HPDE6-E6E7 (cell line): ENCODE measurements at regions not wholly inside any gene's neighbourhood (a gene's known extent, or its start where the extent isn't known, plus 50 kb on each side); places are given as distances from the start of the nearest gene placed in this dataset.
"Not testable (repeated sequence)": the region's sequence is repeated elsewhere in the genome, so short reads cannot be mapped to it uniquely, and the experiment has no call there.

ENCODE experiments used
- DNase-seq: peaks from one replicate; pipeline ENCODE4 v3.0.0; 2011; ENCODE audit warnings: missing footprints; ENCODE audit errors: extremely low spot score

GRCh38 chr4:147160908-147161513 is 215.3 kb upstream of the TTC29 start:
- peak; percentile 44 for DNase-seq

- DNase-seq: no peak
Observed at GRCh38 chr4:147163311-147163710, 217.6 kb upstream of the TTC29 start.

GRCh38 chr4:147168200-147168599 is 222.5 kb upstream of the TTC29 start:
- not testable (repeated sequence) for DNase-seq

- DNase-seq: no peak
Observed at GRCh38 chr4:147173322-147173721, 227.7 kb upstream of the TTC29 start.

- no peak for DNase-seq
Observed at GRCh38 chr4:147173797-147174432, 228.3 kb upstream of the TTC29 start.

GRCh38 chr4:147174591-147174990 is 228.9 kb upstream of the TTC29 start:
- no peak for DNase-seq

GRCh38 chr4:147175460-147176025 is 229.9 kb upstream of the TTC29 start:
- DNase-seq: no peak

- no peak for DNase-seq
Observed at GRCh38 chr4:147182041-147182440, 236.4 kb upstream of the TTC29 start.

GRCh38 chr4:147192679-147193078 is 247.0 kb upstream of the TTC29 start:
- no peak for DNase-seq

- DNase-seq: no peak
Observed at GRCh38 chr4:147194114-147194513, 248.4 kb upstream of the TTC29 start.

- no peak for DNase-seq
Observed at GRCh38 chr4:147194604-147195003, 248.9 kb upstream of the TTC29 start.

- no peak for DNase-seq
Observed at GRCh38 chr4:147195386-147195785, 249.7 kb upstream of the TTC29 start.

- no peak for DNase-seq
Observed at GRCh38 chr4:147198411-147199051, 252.9 kb upstream of the TTC29 start.

GRCh38 chr4:147201016-147201415 is 255.4 kb upstream of the TTC29 start:
- DNase-seq: no peak

- no peak for DNase-seq
Observed at GRCh38 chr4:147206807-147207206, 261.1 kb upstream of the TTC29 start.

GRCh38 chr4:147207911-147208310 is 262.2 kb upstream of the TTC29 start:
- no peak for DNase-seq

- no peak for DNase-seq
Observed at GRCh38 chr4:147217655-147218054, 263.2 kb upstream of the EDNRA start.

- no peak for DNase-seq
Observed at GRCh38 chr4:147219145-147219544, 261.8 kb upstream of the EDNRA start.

- no peak for DNase-seq
Observed at GRCh38 chr4:147220833-147221232, 260.1 kb upstream of the EDNRA start.

GRCh38 chr4:147222906-147223305 is 258.0 kb upstream of the EDNRA start:
- no peak for DNase-seq

- no peak for DNase-seq
Observed at GRCh38 chr4:147223576-147223975, 257.3 kb upstream of the EDNRA start.

- no peak for DNase-seq
Observed at GRCh38 chr4:147236806-147237205, 244.1 kb upstream of the EDNRA start.

GRCh38 chr4:147244786-147245185 is 236.1 kb upstream of the EDNRA start:
- DNase-seq: no peak
